Calu3 (cell line): ENCODE measurements at regions not wholly inside any gene's neighbourhood (a gene's known extent, or its start where the extent isn't known, plus 50 kb on each side); places are given as distances from the start of the nearest gene placed in this dataset.

ENCODE experiments used
- BruUV-seq: library from RNA; stranded (reverse); fragments of 400-500 nt; replicated peaks from 2 replicates; lab custom pipeline; 2021; lab: Mats Ljungman, UMichigan
- CTCF ChIA-PET: fragments of 300-600 bp; sonication (Branson Sonifier 250); formaldehyde crosslinking; loops from one replicate; lab custom pipeline; 2022; ENCODE audit warnings: antibody characterized with exemption; lab: Charles Lee
- DNase-seq: peaks from one replicate; pipeline ENCODE4 v3.0.0; 2022
- H3K27ac Mint-ChIP-seq: one replicate; pipeline ENCODE4 v1.8.0; 2022; ENCODE audit warnings: mixed read lengths; ENCODE audit not compliant: unreplicated experiment
- H3K27me3 Mint-ChIP-seq: one replicate; pipeline ENCODE4 v1.8.0; 2022; ENCODE audit warnings: mixed read lengths; ENCODE audit not compliant: unreplicated experiment
- H3K36me3 Mint-ChIP-seq: one replicate; pipeline ENCODE4 v1.8.0; 2022; ENCODE audit warnings: mild to moderate bottlenecking, moderate library complexity, mixed read lengths; ENCODE audit not compliant: insufficient read depth, unreplicated experiment
- H3K4me1 Mint-ChIP-seq: one replicate; pipeline ENCODE4 v1.8.0; 2022; ENCODE audit warnings: mild to moderate bottlenecking, low read depth, mixed read lengths; ENCODE audit not compliant: unreplicated experiment
- H3K4me3 Mint-ChIP-seq: one replicate; pipeline ENCODE4 v1.8.0; 2022; ENCODE audit warnings: mild to moderate bottlenecking, low read depth, moderate library complexity, mixed read lengths; ENCODE audit not compliant: unreplicated experiment
- H3K9me3 Mint-ChIP-seq: one replicate; pipeline ENCODE4 v1.8.0; 2022; ENCODE audit warnings: low read depth, mixed read lengths; ENCODE audit not compliant: unreplicated experiment
- intact Hi-C: fragments of 100-400 bp; cut with micrococcal nuclease; formaldehyde crosslinking; loops from one replicate; pipeline ENCODE4 v1.10.0; 2022; ENCODE audit not compliant: unreplicated experiment
- TF ChIP-seq, protein P1 (sequence below): fragments of 200-600 bp; IDR thresholded peaks from one replicate; pipeline ENCODE4 v1.8.0; 2022; ENCODE audit warnings: antibody characterized with exemption; ENCODE audit not compliant: unreplicated experiment

DNA sequence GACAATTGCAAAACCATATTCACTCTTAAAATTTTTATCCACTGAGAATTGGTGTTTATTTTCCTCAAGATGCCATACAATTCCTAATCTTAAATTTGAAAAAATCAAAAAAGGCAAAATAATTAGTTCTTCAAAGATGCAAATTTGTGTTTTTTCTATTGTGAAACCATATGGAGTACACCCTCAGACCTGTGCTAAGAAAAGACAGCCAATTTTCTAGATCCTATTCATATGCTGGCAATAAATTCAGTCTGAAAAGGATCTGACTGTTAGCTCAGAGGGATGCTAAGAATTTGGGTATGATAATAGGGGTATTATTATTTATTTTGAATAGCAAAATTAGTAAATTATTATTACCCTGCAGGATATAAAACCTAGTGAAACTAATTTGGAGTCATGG, 476.9 kb upstream of the SYT1 start:
- peaks cover 3% of the 10 kb centered on the region for H3K9me3 Mint-ChIP-seq
- no peaks in the 10 kb centered on the region for H3K36me3 Mint-ChIP-seq
- no peaks in the 10 kb centered on the region for H3K4me1 Mint-ChIP-seq
- no peak overlapping the region for H3K27ac Mint-ChIP-seq
- no peak for DNase-seq
- no peak overlapping the region for H3K4me3 Mint-ChIP-seq
- CTCF ChIA-PET: no interaction called here
- no TSS peak for BruUV-seq
- intact Hi-C loops: no loop called here
- no peaks in the 10 kb centered on the region for H3K27me3 Mint-ChIP-seq
- TF ChIP-seq, protein P1, sequence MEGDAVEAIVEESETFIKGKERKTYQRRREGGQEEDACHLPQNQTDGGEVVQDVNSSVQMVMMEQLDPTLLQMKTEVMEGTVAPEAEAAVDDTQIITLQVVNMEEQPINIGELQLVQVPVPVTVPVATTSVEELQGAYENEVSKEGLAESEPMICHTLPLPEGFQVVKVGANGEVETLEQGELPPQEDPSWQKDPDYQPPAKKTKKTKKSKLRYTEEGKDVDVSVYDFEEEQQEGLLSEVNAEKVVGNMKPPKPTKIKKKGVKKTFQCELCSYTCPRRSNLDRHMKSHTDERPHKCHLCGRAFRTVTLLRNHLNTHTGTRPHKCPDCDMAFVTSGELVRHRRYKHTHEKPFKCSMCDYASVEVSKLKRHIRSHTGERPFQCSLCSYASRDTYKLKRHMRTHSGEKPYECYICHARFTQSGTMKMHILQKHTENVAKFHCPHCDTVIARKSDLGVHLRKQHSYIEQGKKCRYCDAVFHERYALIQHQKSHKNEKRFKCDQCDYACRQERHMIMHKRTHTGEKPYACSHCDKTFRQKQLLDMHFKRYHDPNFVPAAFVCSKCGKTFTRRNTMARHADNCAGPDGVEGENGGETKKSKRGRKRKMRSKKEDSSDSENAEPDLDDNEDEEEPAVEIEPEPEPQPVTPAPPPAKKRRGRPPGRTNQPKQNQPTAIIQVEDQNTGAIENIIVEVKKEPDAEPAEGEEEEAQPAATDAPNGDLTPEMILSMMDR: no peak

DNA sequence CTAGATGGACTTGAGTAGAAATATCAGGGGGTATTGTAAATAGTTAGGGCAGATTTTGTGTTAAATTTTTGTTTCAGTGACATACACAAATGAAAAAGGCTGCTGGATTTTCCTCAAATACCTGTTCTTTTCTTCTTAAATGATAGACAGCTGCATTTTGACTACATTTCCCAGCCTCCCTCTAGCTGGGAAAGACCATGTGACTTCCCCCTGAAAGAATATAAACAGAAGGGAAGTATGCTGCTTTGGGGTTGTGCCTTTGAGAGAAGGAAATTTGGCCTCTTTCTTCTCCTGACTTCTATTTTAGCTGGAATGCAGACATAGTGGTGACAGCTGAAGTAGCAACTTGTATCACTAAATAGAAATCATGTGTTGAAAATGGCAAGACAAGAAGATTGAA, 476.1 kb upstream of the SYT1 start:
- intact Hi-C loops: no loop called here
- no peaks in the 10 kb centered on the region for H3K36me3 Mint-ChIP-seq
- H3K4me3 Mint-ChIP-seq: no peak overlapping the region
- no TSS peak for BruUV-seq
- TF ChIP-seq, protein P1: no peak
- no peak overlapping the region for H3K27ac Mint-ChIP-seq
- no peaks in the 10 kb centered on the region for H3K27me3 Mint-ChIP-seq
- DNase-seq: no peak
- CTCF ChIA-PET: no interaction called here
- H3K4me1 Mint-ChIP-seq: no peaks in the 10 kb centered on the region
- H3K9me3 Mint-ChIP-seq: peaks cover 1% of the 10 kb centered on the region

DNA sequence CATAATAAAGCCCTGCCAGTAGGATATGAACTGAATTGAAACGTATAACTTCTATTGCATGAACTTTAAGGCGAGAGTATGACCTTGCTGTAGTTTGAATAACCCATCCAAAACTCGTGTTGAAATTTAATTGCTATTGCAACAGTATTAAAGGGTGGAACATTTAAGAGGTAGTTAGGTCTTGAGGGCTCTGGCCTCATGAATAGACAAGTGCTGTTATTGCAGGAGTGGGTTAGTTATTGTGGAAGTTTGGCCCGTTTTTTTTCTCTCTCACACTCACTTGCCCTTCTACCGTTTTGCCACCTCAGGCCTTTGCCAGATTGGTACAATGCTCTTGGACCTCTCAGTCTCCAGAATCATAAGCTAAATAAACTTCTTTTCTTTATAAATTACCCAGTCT, 473.7 kb upstream of the SYT1 start:
- Mint-ChIP-seq H3K9me3 (no peaks in the 10 kb centered on the region), H3K27ac (no peak overlapping the region), H3K4me3 (no peak overlapping the region), H3K27me3 (no peaks in the 10 kb centered on the region), H3K4me1 (no peaks in the 10 kb centered on the region), H3K36me3 (no peaks in the 10 kb centered on the region)
- CTCF ChIA-PET: interaction anchor here (0.6 kb wide), 1 partner anchor 13 kb away, joined by 3 read pairs; no protein-coding TSS in a partner anchor
- DNase-seq: no peak
- TF ChIP-seq, protein P1: no peak
- no TSS peak for BruUV-seq
- intact Hi-C loops: loop anchor here (5.0 kb wide), 1 partner anchor 781 kb away; no protein-coding TSS in a partner anchor

DNA sequence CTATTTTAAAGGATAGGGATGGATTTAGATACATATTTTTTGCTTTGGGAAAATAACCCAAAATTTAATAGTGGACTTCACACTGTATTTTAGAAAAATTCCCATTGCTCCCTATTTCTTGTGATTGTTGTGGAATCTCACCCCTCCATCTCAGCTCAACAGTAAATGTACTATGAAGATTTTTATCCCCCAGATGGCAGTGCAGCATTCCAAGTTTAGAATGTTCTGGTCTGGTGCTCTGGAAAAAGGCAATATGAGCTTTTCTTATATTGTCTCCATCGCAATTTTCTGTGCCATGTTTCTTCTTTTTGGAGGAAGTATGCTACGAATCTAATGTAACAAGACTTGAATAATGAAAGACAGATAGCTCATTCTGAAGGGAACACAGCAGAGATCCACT, 471.7 kb upstream of the SYT1 start:
- BruUV-seq: no TSS peak
- Mint-ChIP-seq H3K27ac (no peak overlapping the region), H3K4me3 (no peak overlapping the region), H3K36me3 (no peaks in the 10 kb centered on the region), H3K27me3 (no peaks in the 10 kb centered on the region), H3K9me3 (no peaks in the 10 kb centered on the region), H3K4me1 (no peaks in the 10 kb centered on the region)
- intact Hi-C loops: loop anchor here (5.0 kb wide), 1 partner anchor 779 kb away; no protein-coding TSS in a partner anchor
- DNase-seq: no peak
- CTCF ChIA-PET: interaction anchor here (0.8 to 1.0 kb wide), 3 partner anchors 9 to 952 kb away, joined by 3 to 4 read pairs (median 3); no protein-coding TSS in a partner anchor
- TF ChIP-seq, protein P1: no peak
